ENCODE measurements at regions not wholly inside any gene's neighbourhood (a gene's known extent, or its start where the extent isn't known, plus 50 kb on each side); places are given as distances from the start of the nearest gene placed in this dataset.

DNA sequence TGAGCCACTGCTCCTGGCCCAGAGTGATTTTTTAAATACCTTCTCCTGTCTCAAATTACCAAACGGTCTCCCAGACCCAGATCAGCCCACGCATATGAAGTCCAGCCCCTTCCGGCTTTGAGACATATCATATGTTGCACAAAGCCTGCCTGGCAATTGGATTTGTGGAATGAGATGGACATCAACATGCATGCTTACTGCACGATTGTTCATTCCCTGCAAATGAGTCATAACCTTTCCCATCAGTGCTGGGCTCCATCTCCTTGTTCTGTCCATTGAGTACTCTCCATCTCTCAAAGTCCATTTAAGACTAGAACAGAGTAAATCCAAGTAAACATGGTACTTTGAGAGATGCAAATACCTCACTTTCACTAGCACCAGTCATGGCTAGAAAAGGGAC is 612.2 kb upstream of the USP24 start:
- ChIA-PET CTCF (no interaction called here), POLR2A (no interaction called here)
- H3K4me3 Mint-ChIP-seq, result no peak overlapping the region
- DNase-seq, result no peak
- H3K36me3 Mint-ChIP-seq (ENCODE audit: low read depth), result no peaks in the 10 kb centered on the region
- H3K27me3 Mint-ChIP-seq, result no peaks in the 10 kb centered on the region
- H3K9me3 Mint-ChIP-seq, result no peaks in the 10 kb centered on the region
- no peaks in the 10 kb centered on the region for H3K4me1 Mint-ChIP-seq
- H3K27ac Mint-ChIP-seq, result no peak overlapping the region

DNA sequence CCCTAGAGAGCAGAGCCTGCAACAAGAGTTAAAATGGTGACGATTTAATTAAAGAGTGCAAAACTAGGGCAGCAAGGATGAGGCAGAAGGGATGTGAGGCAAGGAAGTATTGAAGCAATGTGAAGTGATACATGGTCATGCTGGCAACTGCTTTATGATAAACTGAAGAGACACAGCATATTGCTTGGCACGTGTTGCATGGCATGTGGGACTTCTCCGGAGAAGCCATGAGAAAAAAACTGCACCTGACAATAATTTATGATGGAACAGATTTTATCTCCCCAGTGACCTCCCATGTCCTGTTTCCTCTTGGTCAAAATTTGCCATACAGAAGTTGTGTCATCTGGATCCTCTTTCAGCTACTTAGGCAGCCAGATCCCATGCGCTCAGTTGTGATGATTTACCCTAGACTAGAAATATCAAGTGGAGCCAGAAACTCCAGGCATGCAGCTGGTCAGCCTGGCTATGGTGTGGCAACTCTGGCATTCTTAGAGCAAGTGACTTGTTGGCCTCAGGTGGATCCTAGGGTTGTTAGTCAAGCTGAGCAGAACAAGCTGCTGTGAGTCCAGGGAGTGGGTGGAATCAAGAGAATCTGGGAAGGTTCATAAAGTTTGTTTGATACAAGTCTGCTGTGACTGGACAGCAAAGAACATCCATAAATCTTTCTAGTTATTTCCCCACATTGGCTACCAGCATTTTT is 611.4 kb upstream of the USP24 start:
- DNase-seq, result no peak
- Mint-ChIP-seq H3K36me3 (ENCODE audit: low read depth) (no peaks in the 10 kb centered on the region), H3K27ac (no peak overlapping the region), H3K9me3 (no peaks in the 10 kb centered on the region), H3K4me3 (no peak overlapping the region), H3K27me3 (no peaks in the 10 kb centered on the region), H3K4me1 (no peaks in the 10 kb centered on the region)
- CTCF ChIA-PET, result no interaction called here
- POLR2A ChIA-PET, result no interaction called here

DNA sequence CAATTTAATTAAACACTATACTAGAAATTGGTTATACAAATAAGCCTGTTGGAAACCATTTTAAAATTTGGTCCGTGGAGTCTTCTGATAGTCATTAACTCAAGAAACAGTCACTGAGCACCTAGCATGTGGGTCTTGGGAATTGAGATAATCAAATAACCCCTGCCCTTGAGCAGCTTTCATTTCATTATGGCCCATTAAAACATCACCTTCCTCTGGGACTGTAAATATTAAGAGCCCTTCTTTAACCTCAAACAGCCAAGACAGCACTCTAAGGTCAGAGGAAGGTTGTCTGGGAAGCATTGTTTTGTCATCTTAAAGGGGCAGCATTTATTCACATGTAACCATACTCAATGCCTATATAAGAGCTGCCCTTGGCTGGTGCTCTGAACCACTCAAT is 610.3 kb upstream of the USP24 start:
- no peaks in the 10 kb centered on the region for H3K9me3 Mint-ChIP-seq
- no peaks in the 10 kb centered on the region for H3K27me3 Mint-ChIP-seq
- no peak overlapping the region for H3K4me3 Mint-ChIP-seq
- H3K27ac Mint-ChIP-seq, result no peak overlapping the region
- ChIA-PET CTCF (no interaction called here), POLR2A (no interaction called here)
- no peak for DNase-seq
- H3K4me1 Mint-ChIP-seq, result no peaks in the 10 kb centered on the region
- H3K36me3 Mint-ChIP-seq (ENCODE audit: low read depth), result no peaks in the 10 kb centered on the region

DNA sequence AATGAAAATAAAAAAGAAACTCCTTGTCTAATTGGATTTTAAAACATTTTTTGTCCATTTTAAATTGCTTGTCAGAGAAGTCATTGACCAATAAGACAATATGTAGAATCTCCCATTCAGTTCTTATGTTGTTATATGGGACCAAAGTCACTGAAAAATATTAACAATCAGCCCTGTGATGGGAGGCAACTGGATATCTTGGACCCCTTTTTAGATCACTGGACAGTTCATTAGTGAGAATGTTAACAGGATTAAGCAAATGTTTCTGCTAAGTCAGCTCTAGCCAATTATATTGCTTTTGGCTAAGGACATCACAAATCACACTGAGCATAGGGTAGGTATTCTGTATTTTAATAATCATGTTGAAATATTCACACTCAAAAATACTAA is 609.1 kb upstream of the USP24 start:
- Mint-ChIP-seq H3K9me3 (no peaks in the 10 kb centered on the region), H3K36me3 (ENCODE audit: low read depth) (no peaks in the 10 kb centered on the region), H3K27me3 (no peaks in the 10 kb centered on the region), H3K4me1 (no peaks in the 10 kb centered on the region), H3K4me3 (no peak overlapping the region), H3K27ac (no peak overlapping the region)
- no peak for DNase-seq
- ChIA-PET POLR2A (no interaction called here), CTCF (no interaction called here)

DNA sequence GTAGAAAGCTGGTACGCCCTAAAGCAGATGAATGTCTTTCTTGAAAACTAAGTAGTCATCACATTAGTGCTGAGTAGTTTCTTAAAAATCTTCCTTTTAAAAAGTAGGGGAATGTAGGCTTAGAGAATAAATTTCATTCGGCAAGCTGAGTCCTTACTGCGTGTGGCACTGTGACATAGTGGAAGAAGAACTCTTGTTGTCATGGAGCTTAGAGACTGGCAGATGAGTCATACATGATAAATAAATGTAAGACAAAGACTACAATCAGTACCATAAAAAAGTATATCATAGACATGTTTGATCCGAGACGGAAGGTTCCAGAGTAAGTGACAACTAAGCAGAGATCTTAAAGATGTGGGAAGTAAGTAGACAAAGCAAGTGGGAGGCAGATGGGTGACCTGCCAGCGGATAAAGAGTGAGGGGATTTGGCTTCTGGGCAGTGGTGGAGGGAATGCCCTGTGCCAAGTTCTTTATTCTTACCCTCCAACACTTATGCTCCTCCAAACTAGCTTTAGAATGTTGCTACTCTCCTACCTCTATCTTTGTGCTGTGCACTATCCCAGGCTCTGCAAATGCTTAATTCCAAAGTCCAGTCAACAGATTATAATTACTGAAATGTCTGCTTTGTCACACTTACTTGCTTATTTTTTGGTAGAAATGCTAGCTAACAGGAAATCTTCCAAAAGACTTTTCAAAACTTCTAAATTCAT is 608.5 kb upstream of the USP24 start:
- Mint-ChIP-seq H3K36me3 (ENCODE audit: low read depth) (no peaks in the 10 kb centered on the region), H3K27me3 (no peaks in the 10 kb centered on the region), H3K4me1 (no peaks in the 10 kb centered on the region), H3K27ac (no peak overlapping the region), H3K4me3 (no peak overlapping the region), H3K9me3 (no peaks in the 10 kb centered on the region)
- ChIA-PET POLR2A (no interaction called here), CTCF (interaction anchor here (0.6 kb wide), 1 partner anchor 192 kb away, joined by 4 read pairs; no protein-coding TSS in a partner anchor)
- DNase-seq, result no peak

DNA sequence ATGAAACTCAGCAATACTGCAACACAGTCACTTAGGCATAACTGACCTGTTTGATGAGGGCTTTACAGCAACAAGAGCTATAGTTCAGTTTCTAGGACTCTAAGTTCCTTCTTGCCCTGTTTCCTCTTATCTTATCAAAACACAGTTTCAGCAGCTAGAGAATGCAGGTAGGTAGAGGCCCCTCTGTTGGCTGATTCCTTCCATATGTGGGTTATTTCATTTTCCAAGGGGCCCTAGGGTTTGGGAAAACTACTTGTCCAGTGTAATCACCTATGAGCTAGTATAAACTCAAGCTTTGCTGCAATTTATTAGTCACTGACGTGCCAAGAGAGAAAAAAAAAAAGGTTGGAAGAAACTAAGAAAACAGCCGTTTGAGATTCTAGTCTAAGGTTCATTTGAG is 607.7 kb upstream of the USP24 start:
- Mint-ChIP-seq H3K36me3 (ENCODE audit: low read depth) (no peaks in the 10 kb centered on the region), H3K9me3 (no peaks in the 10 kb centered on the region), H3K27me3 (no peaks in the 10 kb centered on the region), H3K27ac (no peak overlapping the region), H3K4me1 (no peaks in the 10 kb centered on the region), H3K4me3 (no peak overlapping the region)
- no peak for DNase-seq
- ChIA-PET CTCF (interaction anchor here (0.6 kb wide), 1 partner anchor 191 kb away, joined by 4 read pairs; no protein-coding TSS in a partner anchor), POLR2A (no interaction called here)

DNA sequence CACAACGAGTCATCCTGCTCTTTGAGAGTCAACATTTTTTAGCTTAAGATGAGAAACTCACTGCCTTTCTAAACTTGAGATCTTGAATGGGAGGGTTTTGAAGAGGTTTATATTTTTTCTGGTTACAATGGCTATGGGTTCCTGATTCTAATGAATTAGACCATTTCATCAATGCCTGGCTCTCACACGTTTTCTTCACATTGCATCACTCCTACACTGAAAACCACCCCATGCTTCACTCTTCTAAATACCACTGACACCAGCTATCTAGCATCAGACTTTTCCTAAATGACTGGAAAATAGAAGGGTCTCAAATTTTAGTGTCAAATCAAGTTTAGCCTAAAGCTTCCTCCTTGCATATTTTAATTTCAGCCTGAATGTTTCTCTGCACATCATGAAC is 606.1 kb upstream of the USP24 start:
- H3K4me1 Mint-ChIP-seq, result peaks cover 4% of the 10 kb centered on the region
- ChIA-PET POLR2A (no interaction called here), CTCF (no interaction called here)
- no peaks in the 10 kb centered on the region for H3K36me3 Mint-ChIP-seq (ENCODE audit: low read depth)
- no peak overlapping the region for H3K4me3 Mint-ChIP-seq
- no peak overlapping the region for H3K27ac Mint-ChIP-seq
- no peaks in the 10 kb centered on the region for H3K27me3 Mint-ChIP-seq
- no peak for DNase-seq
- no peaks in the 10 kb centered on the region for H3K9me3 Mint-ChIP-seq

DNA sequence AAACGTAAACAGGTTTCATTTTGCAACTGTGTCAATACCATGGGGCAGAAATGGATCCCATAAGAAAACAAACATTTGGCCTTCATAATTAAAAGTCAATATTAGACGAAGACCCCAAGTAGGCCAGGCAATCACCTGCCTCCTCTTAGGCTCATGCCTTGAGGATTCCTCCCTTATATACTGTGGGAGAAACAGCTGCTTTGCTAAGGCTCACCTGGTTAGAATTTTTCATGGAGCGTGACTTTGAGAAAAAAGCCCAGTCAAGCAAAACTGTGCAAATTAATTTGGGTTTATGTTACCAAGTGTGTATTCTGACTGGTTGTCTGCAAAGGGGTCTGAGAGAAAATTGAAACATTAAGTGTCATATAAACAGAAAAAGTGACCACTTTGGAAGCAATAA is 605.3 kb upstream of the USP24 start:
- Mint-ChIP-seq H3K4me1 (peaks cover 5% of the 10 kb centered on the region), H3K4me3 (no peak overlapping the region), H3K36me3 (ENCODE audit: low read depth) (no peaks in the 10 kb centered on the region), H3K27me3 (no peaks in the 10 kb centered on the region), H3K27ac (no peak overlapping the region), H3K9me3 (no peaks in the 10 kb centered on the region)
- DNase-seq, result no peak
- CTCF ChIA-PET, result no interaction called here
- POLR2A ChIA-PET, result no interaction called here

DNA sequence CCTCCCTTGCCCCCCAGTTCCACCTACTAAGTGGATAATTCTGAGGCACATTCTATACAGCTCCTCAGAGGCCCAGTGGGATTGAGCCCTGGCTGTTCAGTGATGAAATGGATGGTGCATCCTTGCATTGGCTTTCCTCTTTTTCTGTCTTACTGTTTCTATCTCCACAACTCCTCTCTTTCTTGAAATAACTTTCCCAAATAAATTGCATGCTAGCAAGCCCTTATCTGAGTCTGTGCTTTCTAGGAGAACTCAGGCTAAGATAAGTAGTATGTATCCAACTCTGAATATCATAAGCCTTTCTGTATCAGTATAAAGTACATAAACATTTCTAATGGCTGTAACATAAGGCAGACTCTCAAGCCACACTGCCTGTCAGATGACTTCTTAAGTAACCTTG is 603.8 kb upstream of the USP24 start:
- ChIA-PET POLR2A (no interaction called here), CTCF (no interaction called here)
- no peak overlapping the region for H3K27ac Mint-ChIP-seq
- H3K9me3 Mint-ChIP-seq, result no peaks in the 10 kb centered on the region
- H3K4me3 Mint-ChIP-seq, result no peak overlapping the region
- no peaks in the 10 kb centered on the region for H3K36me3 Mint-ChIP-seq (ENCODE audit: low read depth)
- no peaks in the 10 kb centered on the region for H3K27me3 Mint-ChIP-seq
- H3K4me1 Mint-ChIP-seq, result peaks cover 5% of the 10 kb centered on the region
- no peak for DNase-seq

DNA sequence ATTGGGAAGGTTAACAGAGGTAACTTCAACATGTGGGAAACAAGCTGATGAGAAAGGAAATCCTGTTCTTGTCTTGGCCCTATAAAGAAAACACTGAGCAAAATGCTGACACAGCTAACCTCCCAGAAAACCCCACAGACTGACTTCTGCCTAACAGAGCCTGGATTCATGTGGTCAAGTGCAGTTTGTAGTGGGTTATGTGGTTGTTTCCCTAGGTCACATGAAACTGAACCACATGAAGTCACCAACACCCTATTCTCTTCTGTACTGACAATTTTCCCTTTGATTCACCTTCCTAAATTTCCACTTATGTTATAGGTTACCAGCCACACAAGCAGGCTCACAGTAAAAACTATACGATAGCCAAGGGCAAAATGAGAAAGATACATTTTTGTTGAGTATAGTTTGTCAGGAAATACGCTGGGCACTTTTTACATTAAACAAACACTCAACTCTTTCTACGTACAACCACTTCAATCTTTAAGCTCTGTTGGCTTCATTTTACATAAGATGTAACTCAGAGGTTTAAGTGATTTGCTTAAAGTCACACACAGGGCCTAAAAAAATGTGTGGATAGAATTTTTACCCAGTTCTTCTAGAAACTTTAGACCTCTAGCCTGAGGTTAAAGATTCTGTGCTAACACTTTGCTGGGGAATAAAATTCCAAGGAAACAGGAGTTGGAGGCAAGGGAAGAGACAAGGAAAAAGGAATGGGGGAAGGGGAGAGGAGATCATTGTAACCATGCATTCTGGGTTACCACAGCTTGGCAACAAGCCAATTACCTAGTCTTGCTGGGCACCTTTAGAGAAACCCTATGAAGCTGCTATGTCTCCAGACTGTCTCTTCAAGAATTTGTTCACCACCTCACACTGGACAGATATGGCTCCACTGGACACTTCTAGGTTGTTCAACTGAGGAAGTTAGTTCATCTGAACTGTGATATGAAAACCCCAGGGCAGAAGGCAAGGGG is 601.6 kb upstream of the USP24 start:
- Mint-ChIP-seq H3K4me3 (no peak overlapping the region), H3K4me1 (peaks cover 5% of the 10 kb centered on the region), H3K9me3 (no peaks in the 10 kb centered on the region), H3K36me3 (ENCODE audit: low read depth) (no peaks in the 10 kb centered on the region), H3K27ac (no peak overlapping the region), H3K27me3 (no peaks in the 10 kb centered on the region)
- ChIA-PET POLR2A (no interaction called here), CTCF (interaction anchor here (0.5 kb wide), 1 partner anchor 490 kb away, joined by 3 read pairs; no protein-coding TSS in a partner anchor)
- DNase-seq, result peak; percentile 7

DNA sequence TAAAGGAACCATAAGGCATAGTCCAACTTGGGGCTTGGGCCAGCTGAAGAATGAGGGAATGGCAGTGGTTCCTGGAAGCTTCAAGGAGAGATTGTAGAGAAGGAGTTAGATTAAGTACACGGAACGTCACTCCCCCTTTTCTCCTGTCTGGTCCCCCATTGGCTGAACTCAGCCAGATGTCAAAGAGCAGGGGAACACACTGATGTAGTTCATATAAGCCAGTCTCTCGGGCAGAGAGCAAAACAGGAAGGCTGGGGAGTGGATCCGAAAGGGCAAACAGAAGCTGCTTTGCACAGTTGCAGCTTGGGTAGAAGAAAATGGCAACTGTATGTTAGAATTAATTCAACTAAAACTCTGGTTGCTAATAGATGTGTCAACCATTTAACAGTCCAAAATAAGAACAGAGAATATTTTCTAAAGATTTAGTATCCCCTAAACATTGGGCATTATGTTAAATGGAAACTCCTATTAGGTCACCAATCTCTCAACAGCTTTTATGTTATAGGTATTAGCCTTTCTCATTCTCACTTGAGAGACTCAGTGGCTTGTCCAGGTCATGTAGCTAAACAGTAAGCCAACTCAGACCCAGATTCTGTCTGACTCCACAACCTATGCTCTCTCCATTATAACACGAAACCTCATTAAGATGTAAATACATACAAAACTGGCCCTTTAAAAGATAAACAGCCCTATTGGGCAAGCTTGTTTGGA is 600.7 kb upstream of the USP24 start:
- no peak overlapping the region for H3K27ac Mint-ChIP-seq
- peaks cover 5% of the 10 kb centered on the region for H3K4me1 Mint-ChIP-seq
- H3K4me3 Mint-ChIP-seq, result no peak overlapping the region
- no peaks in the 10 kb centered on the region for H3K9me3 Mint-ChIP-seq
- H3K27me3 Mint-ChIP-seq, result no peaks in the 10 kb centered on the region
- no peaks in the 10 kb centered on the region for H3K36me3 Mint-ChIP-seq (ENCODE audit: low read depth)
- DNase-seq, result no peak
- CTCF ChIA-PET, result no interaction called here
- POLR2A ChIA-PET, result no interaction called here

DNA sequence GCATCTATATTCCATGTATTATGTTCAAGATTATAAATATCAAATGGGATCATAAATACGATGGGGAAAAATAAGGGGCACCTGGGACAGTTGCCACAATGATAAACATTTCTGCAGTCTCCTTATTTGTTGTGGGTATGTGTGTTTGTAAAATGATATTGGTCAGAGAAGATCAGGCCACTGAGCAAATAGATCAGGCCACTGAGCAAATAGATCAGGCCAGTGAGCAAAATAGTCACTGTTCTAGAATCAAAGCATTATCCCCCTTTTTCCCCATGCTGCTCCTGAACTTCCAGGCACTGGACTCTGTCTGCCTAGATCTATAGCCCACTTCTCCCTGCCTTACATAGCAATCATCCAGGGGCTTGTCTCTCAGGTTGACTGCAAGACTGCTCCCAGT is 599.8 kb upstream of the USP24 start:
- H3K9me3 Mint-ChIP-seq, result no peaks in the 10 kb centered on the region
- no peak overlapping the region for H3K4me3 Mint-ChIP-seq
- POLR2A ChIA-PET, result no interaction called here
- H3K36me3 Mint-ChIP-seq (ENCODE audit: low read depth), result no peaks in the 10 kb centered on the region
- peaks cover 5% of the 10 kb centered on the region for H3K4me1 Mint-ChIP-seq
- no peak overlapping the region for H3K27ac Mint-ChIP-seq
- no peak for DNase-seq
- H3K27me3 Mint-ChIP-seq, result no peaks in the 10 kb centered on the region
- CTCF ChIA-PET, result no interaction called here

DNA sequence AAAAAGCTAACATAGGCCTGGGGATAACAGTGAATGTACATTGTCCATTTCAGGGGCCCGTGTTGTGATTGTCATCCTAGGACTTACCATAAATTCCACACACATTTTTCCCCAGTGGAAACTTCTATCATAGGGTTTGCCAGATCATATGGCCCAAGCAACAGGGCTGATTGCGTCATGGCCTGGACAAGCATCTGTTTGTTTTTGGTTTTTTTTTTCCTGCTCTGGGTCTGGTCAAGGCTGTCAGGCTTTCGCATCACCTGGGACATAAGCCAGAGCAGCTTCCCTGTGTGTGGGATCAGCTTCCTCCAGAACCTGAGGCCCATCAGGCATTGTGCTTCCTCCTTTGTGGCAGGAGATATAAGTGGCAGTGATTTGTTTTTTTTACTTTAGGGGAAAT is 598.5 kb upstream of the USP24 start:
- ChIA-PET CTCF (interaction anchor here (0.7 kb wide), 1 partner anchor 22 kb away, joined by 3 read pairs; no protein-coding TSS in a partner anchor), POLR2A (no interaction called here)
- Mint-ChIP-seq H3K9me3 (no peaks in the 10 kb centered on the region), H3K36me3 (ENCODE audit: low read depth) (no peaks in the 10 kb centered on the region), H3K27ac (no peak overlapping the region), H3K4me3 (no peak overlapping the region), H3K4me1 (peaks cover 5% of the 10 kb centered on the region), H3K27me3 (no peaks in the 10 kb centered on the region)
- DNase-seq, result no peak

Measured in activated CD4-positive, alpha-beta T cell treated with anti-CD3 and anti-CD28 coated beads, Interleukin-2, amount 10 ng/mL, durations not matched to agents 7 days and 5 days (primary cell).